Stimulated activated CD4-positive, alpha-beta T cell treated with anti-CD3 and anti-CD28 coated beads, Interleukin-2, amount 100 ng/mL, for 48 hours (primary cell): ENCODE measurements at regions not wholly inside any gene's neighbourhood (a gene's known extent, or its start where the extent isn't known, plus 50 kb on each side); places are given as distances from the start of the nearest gene placed in this dataset.

Experiments used
- DNase-seq, 2 donors: peaks; one replicate each; pipeline ENCODE4 v3.0.0-alpha.2; 2020

GRCh38 chr15:47998619-47999019 lies 122.2 kb upstream of the SLC24A5 start:
- DNase-seq, result no peak

- no peak for DNase-seq
These were observed 119.3 kb upstream of the SLC24A5 start for GRCh38 chr15:48001393-48002039.

GRCh38 chr15:48002767-48003166 lies 118.0 kb upstream of the SLC24A5 start:
- DNase-seq, result no peak

- no peak for DNase-seq
These were observed 117.3 kb upstream of the SLC24A5 start for GRCh38 chr15:48003441-48003840.

GRCh38 chr15:48005077-48005476 lies 115.7 kb upstream of the SLC24A5 start:
- no peak for DNase-seq

GRCh38 chr15:48006031-48006511 lies 114.7 kb upstream of the SLC24A5 start:
- no peak for DNase-seq

- no peak for DNase-seq
These were observed 110.5 kb upstream of the SLC24A5 start for GRCh38 chr15:48010316-48010715.

- no peak for DNase-seq
These were observed 108.6 kb upstream of the SLC24A5 start for GRCh38 chr15:48012191-48012590.

- no peak for DNase-seq
These were observed 103.9 kb upstream of the SLC24A5 start for GRCh38 chr15:48016865-48017264.

- DNase-seq, result no peak
These were observed 103.0 kb upstream of the SLC24A5 start for GRCh38 chr15:48017747-48018146.

GRCh38 chr15:48020166-48020565 lies 100.6 kb upstream of the SLC24A5 start:
- DNase-seq, result no peak

GRCh38 chr15:48021336-48022086 lies 99.3 kb upstream of the SLC24A5 start:
- DNase-seq, result no peak

GRCh38 chr15:48025118-48025517 lies 95.7 kb upstream of the SLC24A5 start:
- no peak for DNase-seq

- DNase-seq, result no peak
These were observed 92.1 kb upstream of the SLC24A5 start for GRCh38 chr15:48028712-48029111.

- no peak for DNase-seq
These were observed 91.1 kb upstream of the SLC24A5 start for GRCh38 chr15:48029642-48030041.

- no peak for DNase-seq
These were observed 89.3 kb upstream of the SLC24A5 start for GRCh38 chr15:48031466-48031865.

- DNase-seq, result no peak
These were observed 88.8 kb upstream of the SLC24A5 start for GRCh38 chr15:48031973-48032372.

GRCh38 chr15:48032911-48033310 lies 87.9 kb upstream of the SLC24A5 start:
- DNase-seq, result no peak

- no peak for DNase-seq
These were observed 82.6 kb upstream of the SLC24A5 start for GRCh38 chr15:48038221-48038620.

- no peak for DNase-seq
These were observed 80.5 kb upstream of the SLC24A5 start for GRCh38 chr15:48040166-48040817.

GRCh38 chr15:48041454-48041853 lies 79.3 kb upstream of the SLC24A5 start:
- no peak for DNase-seq

GRCh38 chr15:48046813-48047438 lies 73.9 kb upstream of the SLC24A5 start:
- no peak for DNase-seq

- no peak for DNase-seq
These were observed 71.1 kb upstream of the SLC24A5 start for GRCh38 chr15:48049736-48050135.

GRCh38 chr15:48052946-48053345 lies 67.8 kb upstream of the SLC24A5 start:
- no peak for DNase-seq
